ENCODE measurements at regions not wholly inside any gene's neighbourhood (a gene's known extent, or its start where the extent isn't known, plus 50 kb on each side); places are given as distances from the start of the nearest gene placed in this dataset.

- H3K4me3 ChIP-seq (ENCODE audit: low read length): no peak overlapping the region
- TF ChIP-seq, protein P1, sequence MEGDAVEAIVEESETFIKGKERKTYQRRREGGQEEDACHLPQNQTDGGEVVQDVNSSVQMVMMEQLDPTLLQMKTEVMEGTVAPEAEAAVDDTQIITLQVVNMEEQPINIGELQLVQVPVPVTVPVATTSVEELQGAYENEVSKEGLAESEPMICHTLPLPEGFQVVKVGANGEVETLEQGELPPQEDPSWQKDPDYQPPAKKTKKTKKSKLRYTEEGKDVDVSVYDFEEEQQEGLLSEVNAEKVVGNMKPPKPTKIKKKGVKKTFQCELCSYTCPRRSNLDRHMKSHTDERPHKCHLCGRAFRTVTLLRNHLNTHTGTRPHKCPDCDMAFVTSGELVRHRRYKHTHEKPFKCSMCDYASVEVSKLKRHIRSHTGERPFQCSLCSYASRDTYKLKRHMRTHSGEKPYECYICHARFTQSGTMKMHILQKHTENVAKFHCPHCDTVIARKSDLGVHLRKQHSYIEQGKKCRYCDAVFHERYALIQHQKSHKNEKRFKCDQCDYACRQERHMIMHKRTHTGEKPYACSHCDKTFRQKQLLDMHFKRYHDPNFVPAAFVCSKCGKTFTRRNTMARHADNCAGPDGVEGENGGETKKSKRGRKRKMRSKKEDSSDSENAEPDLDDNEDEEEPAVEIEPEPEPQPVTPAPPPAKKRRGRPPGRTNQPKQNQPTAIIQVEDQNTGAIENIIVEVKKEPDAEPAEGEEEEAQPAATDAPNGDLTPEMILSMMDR (conservative IDR thresholded peaks at IDR 0.05; ENCODE audit: low read depth, low read length): no peak
- DNase-seq (ENCODE audit: low read depth): no peak
These were observed 67.6 kb upstream of the RAP2B start for GRCh38 chr3:153094386-153094785.

GRCh38 chr3:153095441-153095840 lies 66.6 kb upstream of the RAP2B start:
- no peak overlapping the region for H3K4me3 ChIP-seq (ENCODE audit: low read length)
- TF ChIP-seq, protein P1 (conservative IDR thresholded peaks at IDR 0.05; ENCODE audit: low read depth, low read length): no peak
- DNase-seq (ENCODE audit: low read depth): no peak

GRCh38 chr3:153096731-153097131 lies 65.3 kb upstream of the RAP2B start:
- TF ChIP-seq, protein P1 (conservative IDR thresholded peaks at IDR 0.05; ENCODE audit: low read depth, low read length): no peak
- DNase-seq (ENCODE audit: low read depth): no peak
- no peak overlapping the region for H3K4me3 ChIP-seq (ENCODE audit: low read length)

- no peak overlapping the region for H3K4me3 ChIP-seq (ENCODE audit: low read length)
- TF ChIP-seq, protein P1 (conservative IDR thresholded peaks at IDR 0.05; ENCODE audit: low read depth, low read length): no peak
These were observed 64.8 kb upstream of the RAP2B start for GRCh38 chr3:153097213-153097612.

DNA sequence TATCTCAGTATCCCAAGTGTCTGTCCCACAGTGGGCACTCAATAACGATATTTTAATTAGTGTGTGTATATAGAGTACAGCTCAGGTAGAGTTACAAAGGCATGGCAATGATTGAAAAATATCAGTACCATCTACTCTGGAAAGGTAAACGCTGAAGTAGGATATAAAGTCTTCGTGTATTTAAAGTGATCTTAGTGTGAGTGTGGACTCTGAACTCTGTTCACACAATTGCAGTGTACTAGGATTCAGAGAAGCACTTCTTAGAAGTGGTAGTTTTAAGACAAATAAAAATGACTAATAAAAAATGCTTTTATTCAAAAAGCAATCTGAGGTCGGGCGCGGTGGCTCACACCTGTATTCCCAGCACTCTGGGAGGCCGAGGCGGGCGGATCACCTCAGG lies 62.9 kb upstream of the RAP2B start:
- no peak overlapping the region for H3K4me3 ChIP-seq (ENCODE audit: low read length)
- DNase-seq (ENCODE audit: low read depth): no peak
- TF ChIP-seq, protein P1 (conservative IDR thresholded peaks at IDR 0.05; ENCODE audit: low read depth, low read length): no peak

More at GRCh38 chr3:153097213-153097612, 64.8 kb upstream of the RAP2B start:
- no peak for DNase-seq (ENCODE audit: low read depth)

- no peak for DNase-seq (ENCODE audit: low read depth)
- no peak overlapping the region for H3K4me3 ChIP-seq (ENCODE audit: low read length)
These were observed 58.5 kb upstream of the RAP2B start for GRCh38 chr3:153103406-153103945.

GRCh38 chr3:153110041-153110440 lies 52.0 kb upstream of the RAP2B start:
- TF ChIP-seq, protein P1 (conservative IDR thresholded peaks at IDR 0.05; ENCODE audit: low read depth, low read length): no peak
- no peak for DNase-seq (ENCODE audit: low read depth)
- H3K4me3 ChIP-seq (ENCODE audit: low read length): no peak overlapping the region

More at GRCh38 chr3:153103406-153103945, 58.5 kb upstream of the RAP2B start:
- TF ChIP-seq, protein P1 (conservative IDR thresholded peaks at IDR 0.05; ENCODE audit: low read depth, low read length): no peak
